Smooth muscle cell (in vitro differentiated cells): ENCODE measurements at regions not wholly inside any gene's neighbourhood (a gene's known extent, or its start where the extent isn't known, plus 50 kb on each side); places are given as distances from the start of the nearest gene placed in this dataset.
"Not testable (repeated sequence)": the region's sequence is repeated elsewhere in the genome, so short reads cannot be mapped to it uniquely, and the experiment has no call there.

Experiments used
- DNase-seq: peaks from one replicate; lab custom pipeline; 2025; ENCODE audit not compliant: unreplicated experiment; lab: John Stamatoyannopoulos, UW
- H2AFZ ChIP-seq: fragments of 200-600 bp; sonication (generic); 2 replicates; pipeline ENCODE4 v1.6.0; 2016; ENCODE audit warnings: antibody characterized with exemption, low read depth, mild to moderate bottlenecking
- H3F3A ChIP-seq: fragments of 200-600 bp; sonication (generic); 2 replicates; pipeline ENCODE4 v1.6.0; 2017; ENCODE audit warnings: antibody characterized with exemption, low read depth
- H3K27ac ChIP-seq: fragments of 200-600 bp; sonication (generic); 2 replicates; pipeline ENCODE4 v1.5.1; 2016; ENCODE audit warnings: low read depth, mild to moderate bottlenecking
- H3K27me3 ChIP-seq: fragments of 200-600 bp; sonication (generic); 2 replicates; pipeline ENCODE4 v1.6.1; 2016; ENCODE audit warnings: low read depth, mild to moderate bottlenecking
- H3K36me3 ChIP-seq: fragments of 200-600 bp; sonication (generic); 2 replicates; pipeline ENCODE4 v1.5.1; 2016; ENCODE audit warnings: low read depth
- H3K4me1 ChIP-seq: fragments of 200-600 bp; sonication (generic); 2 replicates; pipeline ENCODE4 v1.5.1; 2016; ENCODE audit warnings: low read depth
- H3K4me2 ChIP-seq: fragments of 200-600 bp; sonication (generic); 2 replicates; pipeline ENCODE4 v1.6.0; 2016; ENCODE audit warnings: mild to moderate bottlenecking
- H3K4me3 ChIP-seq: fragments of 200-600 bp; sonication (generic); 2 replicates; pipeline ENCODE4 v1.5.1; 2016; ENCODE audit warnings: mild to moderate bottlenecking
- H3K79me2 ChIP-seq: fragments of 200-600 bp; sonication (generic); 2 replicates; pipeline ENCODE4 v1.6.0; 2016; ENCODE audit warnings: low read depth, mild to moderate bottlenecking
- H3K9ac ChIP-seq: fragments of 200-600 bp; sonication (generic); 2 replicates; pipeline ENCODE4 v1.6.0; 2016; ENCODE audit warnings: low read depth
- H3K9me3 ChIP-seq: fragments of 200-600 bp; sonication (generic); replicated peaks from 2 replicates; pipeline ENCODE4 v1.5.1; 2016; ENCODE audit warnings: low read depth
- H4K20me1 ChIP-seq: fragments of 200-600 bp; sonication (generic); 2 replicates; pipeline ENCODE4 v1.6.0; 2016; ENCODE audit warnings: low read depth
- CTCF ChIP-seq: fragments of 200-600 bp; sonication (generic); IDR thresholded peaks from 2 replicates; pipeline ENCODE4 v1.5.1; 2017; ENCODE audit warnings: borderline replicate concordance, mild to moderate bottlenecking, antibody characterized with exemption; ENCODE audit not compliant: insufficient read depth, poor library complexity, severe bottlenecking
- WGBS: methylation state at CpG from one replicate; pipeline ENCODE4 v1.1.7; 2016; ENCODE audit warnings: low lambda C conversion rate; 5-methylcytosine and 5-hydroxymethylcytosine counted together

- Histone ChIP-seq H3K27ac (no peak overlapping the region), H3K9me3 (no peaks in the 10 kb centered on the region), H3K4me1 (no peaks in the 10 kb centered on the region), H2AFZ (no peak overlapping the region), H4K20me1 (no peaks in the 10 kb centered on the region), H3K79me2 (no peaks in the 10 kb centered on the region), H3K27me3 (peaks cover 4% of the 10 kb centered on the region), H3K36me3 (no peaks in the 10 kb centered on the region), H3K4me3 (no peak overlapping the region), H3K4me2 (no peak overlapping the region), H3K9ac (no peak overlapping the region), H3F3A (no peaks in the 10 kb centered on the region)
- 71% methylated on average over 11 of the region's 11 CpGs for WGBS
- DNase-seq = no peak
- no peak for TF ChIP-seq CTCF
Observed at GRCh38 chr12:131537267-131537958, 173.5 kb upstream of the SFSWAP start.

GRCh38 chr12:131539381-131539780 lies 171.5 kb upstream of the SFSWAP start:
- Histone ChIP-seq H3K79me2 (no peaks in the 10 kb centered on the region), H3K9ac (no peak overlapping the region)
- WGBS = 92% methylated on average over 2 of the region's 2 CpGs

GRCh38 chr12:131540138-131540623 lies 170.7 kb upstream of the SFSWAP start:
- 100% methylated on average over 4 of the region's 4 CpGs for WGBS
- no peak for DNase-seq
- no peaks in the 10 kb centered on the region for H3F3A ChIP-seq

More at GRCh38 chr12:131539381-131539780, 171.5 kb upstream of the SFSWAP start:
- Histone ChIP-seq H3F3A (no peaks in the 10 kb centered on the region), H3K27me3 (no peaks in the 10 kb centered on the region), H3K4me2 (no peak overlapping the region), H3K9me3 (no peaks in the 10 kb centered on the region), H4K20me1 (no peaks in the 10 kb centered on the region), H3K4me1 (no peaks in the 10 kb centered on the region), H2AFZ (no peak overlapping the region), H3K36me3 (no peaks in the 10 kb centered on the region), H3K27ac (no peak overlapping the region), H3K4me3 (no peak overlapping the region)
- DNase-seq = no peak
- TF ChIP-seq CTCF = no peak

GRCh38 chr12:131541512-131541911 lies 169.4 kb upstream of the SFSWAP start:
- 92% methylated on average over 1 of the region's 1 CpG for WGBS
- not testable (repeated sequence) for H3K36me3 ChIP-seq, H3K27me3 ChIP-seq, H3K9ac ChIP-seq, H3K9me3 ChIP-seq, H4K20me1 ChIP-seq, H3K27ac ChIP-seq, H3F3A ChIP-seq, H3K4me2 ChIP-seq, DNase-seq, H3K4me1 ChIP-seq, H2AFZ ChIP-seq, H3K4me3 ChIP-seq, H3K79me2 ChIP-seq

More at GRCh38 chr12:131540138-131540623, 170.7 kb upstream of the SFSWAP start:
- no peak overlapping the region for H3K4me3 ChIP-seq
- no peak overlapping the region for H2AFZ ChIP-seq
- H3K9me3 ChIP-seq = no peaks in the 10 kb centered on the region
- H3K9ac ChIP-seq = no peak overlapping the region
- H3K4me2 ChIP-seq = no peak overlapping the region
- no peaks in the 10 kb centered on the region for H3K4me1 ChIP-seq
- no peaks in the 10 kb centered on the region for H3K36me3 ChIP-seq
- no peaks in the 10 kb centered on the region for H3K79me2 ChIP-seq
- no peaks in the 10 kb centered on the region for H3K27me3 ChIP-seq
- no peak for TF ChIP-seq CTCF
- H3K27ac ChIP-seq = no peak overlapping the region
- H4K20me1 ChIP-seq = no peaks in the 10 kb centered on the region
